OCI-LY1 (cell line): ENCODE measurements at regions not wholly inside any gene's neighbourhood (a gene's known extent, or its start where the extent isn't known, plus 50 kb on each side); places are given as distances from the start of the nearest gene placed in this dataset.

Experiments used
- H2AFZ ChIP-seq: fragments of 200-600 bp; sonication (generic), shearing (Covaris generic); 2 replicates; pipeline ENCODE4 v1.6.0; 2014; ENCODE audit warnings: antibody characterized with exemption, mild to moderate bottlenecking, low read length
- H3F3A ChIP-seq: fragments of 200-600 bp; sonication (generic), shearing (Covaris generic); 2 replicates; pipeline ENCODE4 v1.6.0; 2014; ENCODE audit warnings: mild to moderate bottlenecking, antibody characterized with exemption, low read length, moderate library complexity; ENCODE audit not compliant: insufficient read depth
- H3K27ac ChIP-seq: fragments of 200-600 bp; sonication (generic); 2 replicates; pipeline ENCODE4 v1.5.1; 2014; ENCODE audit warnings: low read length, mixed run types, mild to moderate bottlenecking, low read depth; ENCODE audit not compliant: poor library complexity, severe bottlenecking
- H3K27me3 ChIP-seq: fragments of 200-600 bp; sonication (generic); 2 replicates; pipeline ENCODE4 v1.6.0; 2014; ENCODE audit warnings: antibody characterized with exemption, mild to moderate bottlenecking, low read length, moderate library complexity; ENCODE audit not compliant: insufficient read depth
- H3K36me3 ChIP-seq: fragments of 200-600 bp; sonication (generic); 2 replicates; pipeline ENCODE4 v1.6.1; 2014; ENCODE audit warnings: mild to moderate bottlenecking, antibody characterized with exemption, low read length, moderate library complexity, mixed read lengths; ENCODE audit not compliant: insufficient read depth
- H3K4me1 ChIP-seq: fragments of 200-600 bp; sonication (generic); 2 replicates; pipeline ENCODE4 v1.5.1; 2014; ENCODE audit warnings: mild to moderate bottlenecking, low read length, moderate library complexity; ENCODE audit not compliant: insufficient read depth, severe bottlenecking
- H3K4me2 ChIP-seq: fragments of 200-600 bp; sonication (generic), shearing (Covaris generic); 2 replicates; pipeline ENCODE4 v1.6.1; 2014; ENCODE audit warnings: low read length
- H3K4me3 ChIP-seq: fragments of 200-600 bp; sonication (generic); 2 replicates; pipeline ENCODE4 v1.5.1; 2014; ENCODE audit warnings: low read length, low read depth, mild to moderate bottlenecking, mixed read lengths; ENCODE audit not compliant: poor library complexity, severe bottlenecking
- H3K79me2 ChIP-seq: fragments of 200-600 bp; shearing (Covaris generic); 2 replicates; pipeline ENCODE4 v1.6.1; 2016; ENCODE audit warnings: mixed run types, low read length, mixed read lengths; ENCODE audit not compliant: insufficient read depth
- H3K9ac ChIP-seq: fragments of 200-600 bp; sonication (generic), shearing (Covaris generic); 2 replicates; pipeline ENCODE4 v1.6.1; 2014; ENCODE audit warnings: mild to moderate bottlenecking, low read length, mixed read lengths
- H3K9me2 ChIP-seq: fragments of 200-600 bp; sonication (generic), shearing (Covaris generic); 2 replicates; pipeline ENCODE4 v1.6.1; 2014; ENCODE audit warnings: low read depth, mild to moderate bottlenecking, low read length, mixed read lengths
- H3K9me3 ChIP-seq: fragments of 200-600 bp; shearing (Covaris generic); 2 replicates; pipeline ENCODE4 v1.6.1; 2014; ENCODE audit warnings: low read length, mixed read lengths
- H4K20me1 ChIP-seq: fragments of 200-600 bp; sonication (generic), shearing (Covaris generic); 2 replicates; pipeline ENCODE4 v1.6.0; 2016; ENCODE audit warnings: mild to moderate bottlenecking, low read length; ENCODE audit not compliant: insufficient read depth
- CTCF ChIP-seq: fragments of 200-600 bp; sonication (generic), shearing (Covaris generic); IDR thresholded peaks from 2 replicates; pipeline ENCODE4 v1.5.1; 2017; ENCODE audit warnings: mild to moderate bottlenecking, antibody characterized with exemption, low read length, moderate library complexity, mixed read lengths
- EZH2 ChIP-seq: fragments of 200-600 bp; sonication (generic), shearing (Covaris generic); IDR thresholded peaks from 2 replicates; pipeline ENCODE4 v1.8.0; 2017; ENCODE audit warnings: borderline replicate concordance, mixed run types, mild to moderate bottlenecking, antibody characterized with exemption, low read length, moderate library complexity, mixed read lengths

GRCh38 chr9:79889369-79889768, 317.6 kb downstream of the TLE4 start:
- no peak overlapping the region for H3K27ac ChIP-seq

GRCh38 chr9:79885093-79885857, 313.5 kb downstream of the TLE4 start:
- no peaks in the 10 kb centered on the region for H3K9me3 ChIP-seq
- H2AFZ ChIP-seq = no peak overlapping the region
- H4K20me1 ChIP-seq = no peaks in the 10 kb centered on the region
- H3K79me2 ChIP-seq = no peaks in the 10 kb centered on the region
- H3K4me3 ChIP-seq = no peak overlapping the region
- no peak overlapping the region for H3K9ac ChIP-seq
- no peaks in the 10 kb centered on the region for H3K9me2 ChIP-seq
- no peaks in the 10 kb centered on the region for H3K27me3 ChIP-seq
- no peak overlapping the region for H3K4me2 ChIP-seq
- H3K36me3 ChIP-seq = no peaks in the 10 kb centered on the region
- H3K4me1 ChIP-seq = no peaks in the 10 kb centered on the region
- TF ChIP-seq EZH2 (no peak), CTCF (no peak)
- no peaks in the 10 kb centered on the region for H3F3A ChIP-seq
- no peak overlapping the region for H3K27ac ChIP-seq

More at GRCh38 chr9:79889369-79889768, 317.6 kb downstream of the TLE4 start:
- H3K9me3 ChIP-seq = no peaks in the 10 kb centered on the region
- no peaks in the 10 kb centered on the region for H3K27me3 ChIP-seq
- H3K4me3 ChIP-seq = no peak overlapping the region
- no peak overlapping the region for H3K4me2 ChIP-seq
- no peaks in the 10 kb centered on the region for H3F3A ChIP-seq
- H4K20me1 ChIP-seq = no peaks in the 10 kb centered on the region
- H3K9ac ChIP-seq = no peak overlapping the region
- TF ChIP-seq EZH2 (no peak), CTCF (no peak)
- H2AFZ ChIP-seq = no peak overlapping the region
- H3K9me2 ChIP-seq = no peaks in the 10 kb centered on the region
- no peaks in the 10 kb centered on the region for H3K36me3 ChIP-seq
- no peaks in the 10 kb centered on the region for H3K79me2 ChIP-seq
- H3K4me1 ChIP-seq = no peaks in the 10 kb centered on the region

- Histone ChIP-seq H3K27ac (no peak overlapping the region), H3K36me3 (no peaks in the 10 kb centered on the region), H3K27me3 (no peaks in the 10 kb centered on the region), H3K9ac (no peak overlapping the region), H3K4me3 (no peak overlapping the region), H2AFZ (no peak overlapping the region), H3F3A (no peaks in the 10 kb centered on the region), H3K4me2 (no peak overlapping the region), H3K9me3 (no peaks in the 10 kb centered on the region), H3K79me2 (no peaks in the 10 kb centered on the region), H3K9me2 (no peaks in the 10 kb centered on the region), H4K20me1 (no peaks in the 10 kb centered on the region), H3K4me1 (no peaks in the 10 kb centered on the region)
- TF ChIP-seq CTCF (no peak), EZH2 (no peak)
These were observed 312.8 kb downstream of the TLE4 start for GRCh38 chr9:79884546-79884945.
